Vagina (tissue), 2 donors: ENCODE measurements at regions not wholly inside any gene's neighbourhood (a gene's known extent, or its start where the extent isn't known, plus 50 kb on each side); places are given as distances from the start of the nearest gene placed in this dataset.
"Not testable (repeated sequence)": the region's sequence is repeated elsewhere in the genome, so short reads cannot be mapped to it uniquely, and the experiment has no call there.

Experiments
- CTCF ChIP-seq, 3 experiments: fragments of 450-650 bp in 2 of 3; fragments of 200-600 bp in 1 of 3; sonication (generic) in 1 of 3; IDR thresholded peaks; one replicate each; pipeline ENCODE4 v1.5.1; 2017 to 2019; ENCODE audit warnings: antibody characterized with exemption in 3 of 3, mild to moderate bottlenecking in 2 of 3, moderate library complexity in 2 of 3
- POLR2A ChIP-seq, 2 donors: fragments of 450-650 bp; IDR thresholded peaks; one replicate each; pipeline ENCODE4 v1.6.1; 2017; ENCODE audit warnings: antibody characterized with exemption in 2 of 2, mild to moderate bottlenecking in 2 of 2, moderate library complexity in 2 of 2
- POLR2AphosphoS5 ChIP-seq, 2 donors: sonication (generic); formaldehyde crosslinking; IDR thresholded peaks; one replicate each; pipeline ENCODE4 v1.9.0; 2017; ENCODE audit warnings: antibody characterized with exemption in 2 of 2, mild to moderate bottlenecking in 2 of 2, low read depth in 1 of 2; ENCODE audit not compliant: insufficient read depth in 1 of 2

GRCh38 chr15:21024235-21024987 lies 158.3 kb upstream of the POTEB2 start:
- not testable (repeated sequence) for TF ChIP-seq POLR2AphosphoS5 (IDR thresholded peaks at IDR 0.05; ENCODE audit: insufficient read depth in 1 of 2, low read depth in 1 of 2); CTCF (IDR thresholded peaks at IDR 0.05); POLR2A (IDR thresholded peaks at IDR 0.05)
